ENCODE measurements at regions not wholly inside any gene's neighbourhood (a gene's known extent, or its start where the extent isn't known, plus 50 kb on each side); places are given as distances from the start of the nearest gene placed in this dataset.

DNA sequence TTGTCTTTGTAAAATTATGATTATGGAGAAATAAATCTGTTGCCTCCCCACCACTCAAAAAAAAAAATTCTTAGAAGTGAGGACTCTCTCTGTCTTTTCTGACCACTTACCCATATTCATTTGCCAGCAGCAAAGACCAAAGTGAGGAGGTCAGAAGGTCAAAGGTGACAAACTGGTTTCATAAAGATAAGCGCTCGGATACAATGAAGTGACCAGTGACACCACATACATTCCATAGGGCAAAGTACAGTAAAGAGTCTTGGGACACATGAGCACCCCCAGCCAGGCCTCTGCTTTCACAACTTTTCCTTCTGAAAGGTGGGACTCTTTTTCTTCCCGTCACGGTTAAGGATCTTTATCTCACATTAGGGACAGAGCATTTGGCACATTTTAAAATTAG, 75.9 kb upstream of the TCF4 start:
- TF ChIP-seq, protein P1, sequence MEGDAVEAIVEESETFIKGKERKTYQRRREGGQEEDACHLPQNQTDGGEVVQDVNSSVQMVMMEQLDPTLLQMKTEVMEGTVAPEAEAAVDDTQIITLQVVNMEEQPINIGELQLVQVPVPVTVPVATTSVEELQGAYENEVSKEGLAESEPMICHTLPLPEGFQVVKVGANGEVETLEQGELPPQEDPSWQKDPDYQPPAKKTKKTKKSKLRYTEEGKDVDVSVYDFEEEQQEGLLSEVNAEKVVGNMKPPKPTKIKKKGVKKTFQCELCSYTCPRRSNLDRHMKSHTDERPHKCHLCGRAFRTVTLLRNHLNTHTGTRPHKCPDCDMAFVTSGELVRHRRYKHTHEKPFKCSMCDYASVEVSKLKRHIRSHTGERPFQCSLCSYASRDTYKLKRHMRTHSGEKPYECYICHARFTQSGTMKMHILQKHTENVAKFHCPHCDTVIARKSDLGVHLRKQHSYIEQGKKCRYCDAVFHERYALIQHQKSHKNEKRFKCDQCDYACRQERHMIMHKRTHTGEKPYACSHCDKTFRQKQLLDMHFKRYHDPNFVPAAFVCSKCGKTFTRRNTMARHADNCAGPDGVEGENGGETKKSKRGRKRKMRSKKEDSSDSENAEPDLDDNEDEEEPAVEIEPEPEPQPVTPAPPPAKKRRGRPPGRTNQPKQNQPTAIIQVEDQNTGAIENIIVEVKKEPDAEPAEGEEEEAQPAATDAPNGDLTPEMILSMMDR (IDR thresholded peaks at IDR 0.05) = no peak

GRCh38 chr18:55658598-55658997, 70.6 kb upstream of the TCF4 start:
- TF ChIP-seq, protein P1 (IDR thresholded peaks at IDR 0.05) = no peak

More for the DNA sequence above, 75.9 kb upstream of the TCF4 start:
- Histone ChIP-seq H3K27ac (no peak overlapping the region), H3K9me3 (peaks cover 0 to 8% of the 10 kb centered on the region in 2 donors), H3K4me3 (no peak overlapping the region), H3K27me3 (no peaks in the 10 kb centered on the region), H3K36me3 (no peaks in the 10 kb centered on the region), H3K4me1 (no peaks in the 10 kb centered on the region)
- intact Hi-C loops (cut with DNase I) = no loop called here
- no peak for ATAC-seq
- no peak for DNase-seq

DNA sequence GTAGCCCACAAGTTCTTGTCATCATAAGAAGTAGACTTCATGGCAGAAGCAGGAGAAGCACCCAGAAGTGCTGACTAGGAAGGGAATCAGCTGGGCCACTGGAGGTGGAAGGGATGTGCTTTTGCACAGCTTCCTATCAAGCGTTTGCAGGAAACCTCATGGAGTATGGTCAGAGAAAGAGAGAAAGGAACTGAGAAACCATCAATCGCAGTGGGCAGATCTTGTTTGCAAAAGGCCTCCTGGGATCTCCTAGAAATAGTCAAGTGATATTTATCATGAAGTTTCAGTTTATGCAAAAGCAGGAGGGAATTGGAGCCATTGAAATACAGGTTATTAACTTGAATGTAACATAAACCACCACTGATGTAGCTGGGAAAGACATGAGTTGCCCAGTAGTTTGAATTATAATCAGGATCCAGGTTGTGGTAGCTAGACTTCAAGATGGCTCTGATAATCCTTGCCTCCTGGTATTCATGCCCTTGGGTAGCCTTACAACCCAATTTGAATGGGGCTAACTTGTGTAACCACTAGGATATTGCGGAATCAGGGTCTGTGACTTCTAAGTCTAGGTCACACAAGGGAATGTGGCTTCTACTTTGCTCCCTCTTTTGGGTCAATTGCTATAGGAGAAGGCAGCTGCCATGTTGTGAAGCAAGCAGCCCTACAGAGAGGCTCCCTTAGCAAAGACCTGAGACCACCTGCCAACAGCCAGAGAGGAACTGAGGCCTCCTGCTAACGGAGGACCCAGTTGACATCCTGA, 69.8 kb upstream of the TCF4 start:
- H3K36me3 ChIP-seq = no peaks in the 10 kb centered on the region
- H3K27ac ChIP-seq = no peak overlapping the region
- H3K4me3 ChIP-seq = no peak overlapping the region
- peaks cover 0 to 1% of the 10 kb centered on the region in 2 donors for H3K9me3 ChIP-seq
- no peak for DNase-seq
- TF ChIP-seq, protein P1 (IDR thresholded peaks at IDR 0.05) = no peak
- H3K27me3 ChIP-seq = no peaks in the 10 kb centered on the region
- intact Hi-C loops (cut with DNase I) = no loop called here
- no peaks in the 10 kb centered on the region for H3K4me1 ChIP-seq
- ATAC-seq = no peak

More at GRCh38 chr18:55658598-55658997, 70.6 kb upstream of the TCF4 start:
- intact Hi-C loops (cut with DNase I) = no loop called here
- Histone ChIP-seq H3K4me3 (no peak overlapping the region), H3K36me3 (no peaks in the 10 kb centered on the region), H3K27ac (no peak overlapping the region), H3K9me3 (peaks cover 0 to 1% of the 10 kb centered on the region in 2 donors), H3K27me3 (no peaks in the 10 kb centered on the region), H3K4me1 (no peaks in the 10 kb centered on the region)
- DNase-seq (no peak), ATAC-seq (no peak)

DNA sequence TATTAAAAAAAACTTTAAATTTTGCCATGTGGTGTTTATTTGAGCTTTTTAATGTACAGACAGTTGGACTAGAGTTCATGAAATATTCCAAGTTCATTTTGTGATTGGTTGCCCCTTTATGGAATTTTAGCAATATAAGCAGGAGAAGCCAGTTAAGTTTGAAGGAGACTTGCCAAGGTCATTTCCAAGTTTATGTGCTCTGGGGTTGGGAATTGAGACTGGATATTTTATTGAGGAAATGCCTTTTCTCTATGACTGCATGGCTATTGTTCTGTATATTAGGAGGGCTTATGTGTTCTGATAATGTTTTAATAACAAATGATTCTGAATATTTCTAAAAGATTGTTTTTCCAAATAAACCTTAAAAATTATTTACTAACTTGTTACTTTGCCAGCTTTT, 67.0 kb upstream of the TCF4 start:
- DNase-seq (no peak), ATAC-seq (no peak)
- H3K9me3 ChIP-seq = peaks cover 0 to 1% of the 10 kb centered on the region in 2 donors
- H3K4me1 ChIP-seq = no peaks in the 10 kb centered on the region
- intact Hi-C loops (cut with DNase I) = no loop called here
- H3K4me3 ChIP-seq = no peak overlapping the region
- TF ChIP-seq, protein P1 (IDR thresholded peaks at IDR 0.05) = no peak
- no peak overlapping the region for H3K27ac ChIP-seq
- no peaks in the 10 kb centered on the region for H3K36me3 ChIP-seq
- no peaks in the 10 kb centered on the region for H3K27me3 ChIP-seq

GRCh38 chr18:55651236-55651635, 63.2 kb upstream of the TCF4 start:
- no peak overlapping the region for H3K27ac ChIP-seq
- H3K9me3 ChIP-seq = peaks cover 0 to 1% of the 10 kb centered on the region in 2 donors
- intact Hi-C loops (cut with DNase I) = no loop called here
- DNase-seq = no peak
- ATAC-seq = no peak
- no peaks in the 10 kb centered on the region for H3K36me3 ChIP-seq
- no peaks in the 10 kb centered on the region for H3K27me3 ChIP-seq
- no peak overlapping the region for H3K4me3 ChIP-seq
- H3K4me1 ChIP-seq = no peaks in the 10 kb centered on the region
- TF ChIP-seq, protein P1 (IDR thresholded peaks at IDR 0.05) = no peak
